Hematopoietic multipotent progenitor cell treated with erythropoietin and hydrocortisone succinate and interleukin-3 and kit ligand, for 17 days (in vitro differentiated cells): ENCODE measurements at regions not wholly inside any gene's neighbourhood (a gene's known extent, or its start where the extent isn't known, plus 50 kb on each side); places are given as distances from the start of the nearest gene placed in this dataset.
A peak's percentile ranks its signal among the peaks of the same experiment; 100 is the strongest.
"Not testable (repeated sequence)": the region's sequence is repeated elsewhere in the genome, so short reads cannot be mapped to it uniquely, and the experiment has no call there.

Source experiments
- DNase-seq: peaks from one replicate; pipeline ENCODE4 v3.0.0-alpha.2; 2015; ENCODE audit warnings: low spot score

GRCh38 chr13:31385540-31385939 is 185.8 kb downstream of the B3GLCT start:
- DNase-seq = no peak

DNA sequence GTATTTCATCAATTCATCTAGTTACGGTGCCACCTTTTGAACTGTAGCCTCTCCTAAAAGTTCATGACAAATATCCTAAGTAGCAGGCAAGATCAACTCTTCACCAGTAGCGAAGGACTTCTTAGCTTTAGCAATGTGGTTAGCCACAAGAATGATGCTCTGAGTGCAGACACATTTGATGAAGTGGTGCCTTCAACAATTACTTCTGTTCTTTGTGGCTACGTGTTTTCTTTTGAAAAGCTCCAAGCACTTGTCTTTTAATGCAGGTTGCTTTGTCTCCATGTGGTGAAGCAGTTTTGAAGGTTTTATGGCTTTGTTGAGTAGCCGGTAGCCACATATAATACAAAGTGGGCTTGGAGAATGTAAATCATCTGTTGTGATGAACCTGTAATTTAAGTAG is 194.7 kb downstream of the B3GLCT start:
- no peak for DNase-seq

DNA sequence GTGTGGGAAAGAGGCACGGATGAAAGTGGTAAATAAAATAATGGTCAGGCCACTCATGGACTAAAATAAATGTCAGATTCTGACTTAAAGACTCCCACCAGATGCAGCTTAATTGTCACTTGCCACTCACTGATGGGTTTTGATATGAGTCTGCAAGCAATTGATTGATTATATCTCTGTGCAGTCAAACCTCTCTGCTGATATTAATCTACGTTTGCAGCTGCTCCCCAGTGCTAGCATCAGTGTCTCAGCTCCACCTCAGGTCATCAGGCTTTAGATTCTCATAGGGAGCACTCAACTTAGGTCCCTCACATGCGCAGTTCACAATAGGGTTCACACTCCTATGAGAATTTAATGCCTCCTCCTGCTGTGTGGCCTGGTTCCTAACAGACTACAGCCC is 195.3 kb downstream of the B3GLCT start:
- no peak for DNase-seq

- DNase-seq = no peak
Measured at GRCh38 chr13:31399690-31400089, 199.9 kb downstream of the B3GLCT start.

DNA sequence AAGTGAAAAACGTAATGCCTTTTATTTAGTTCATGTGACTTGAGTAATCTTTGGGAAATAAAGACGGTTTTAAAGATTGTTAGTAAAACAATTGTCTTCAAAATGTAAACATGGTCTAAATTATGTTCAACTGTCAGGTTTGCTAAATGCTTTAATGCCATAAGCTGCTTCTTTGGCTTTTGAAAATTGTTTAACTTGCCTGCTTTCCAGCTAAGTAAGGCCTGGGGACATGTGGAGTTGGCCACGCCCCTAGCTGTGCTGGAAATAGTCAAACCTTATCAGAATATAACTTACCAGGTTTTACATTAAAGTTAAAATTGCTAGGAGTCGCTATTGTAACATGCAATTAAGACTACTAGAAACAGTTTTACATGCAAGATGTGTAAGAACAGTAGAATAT is 203.9 kb downstream of the B3GLCT start:
- DNase-seq = not testable (repeated sequence)

GRCh38 chr13:31408927-31409326 is 209.2 kb downstream of the B3GLCT start:
- DNase-seq = no peak

GRCh38 chr13:31409678-31410356 is 210.0 kb downstream of the B3GLCT start:
- DNase-seq = no peak

DNA sequence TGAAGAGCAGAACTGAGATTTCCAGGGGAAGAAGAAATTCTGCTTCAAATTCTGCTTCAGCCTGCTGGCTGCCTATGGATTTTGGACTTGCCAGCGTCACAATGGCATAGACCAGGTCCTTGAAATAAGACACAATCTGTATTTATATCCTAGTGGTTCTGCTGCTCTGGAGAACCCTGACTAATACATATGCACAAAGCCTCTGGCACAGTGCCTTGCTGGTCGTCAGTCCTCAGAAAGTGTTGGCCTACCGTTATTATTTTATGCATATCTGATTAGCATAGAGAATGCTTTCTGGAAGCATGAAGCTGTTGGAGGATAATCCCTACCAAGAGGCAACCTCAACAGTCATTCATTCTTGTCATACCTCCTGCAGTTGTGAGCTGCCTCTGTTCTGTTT is 213.7 kb downstream of the B3GLCT start:
- DNase-seq = no peak

- no peak for DNase-seq
Measured at GRCh38 chr13:31416066-31416465, 216.3 kb downstream of the B3GLCT start.

DNA sequence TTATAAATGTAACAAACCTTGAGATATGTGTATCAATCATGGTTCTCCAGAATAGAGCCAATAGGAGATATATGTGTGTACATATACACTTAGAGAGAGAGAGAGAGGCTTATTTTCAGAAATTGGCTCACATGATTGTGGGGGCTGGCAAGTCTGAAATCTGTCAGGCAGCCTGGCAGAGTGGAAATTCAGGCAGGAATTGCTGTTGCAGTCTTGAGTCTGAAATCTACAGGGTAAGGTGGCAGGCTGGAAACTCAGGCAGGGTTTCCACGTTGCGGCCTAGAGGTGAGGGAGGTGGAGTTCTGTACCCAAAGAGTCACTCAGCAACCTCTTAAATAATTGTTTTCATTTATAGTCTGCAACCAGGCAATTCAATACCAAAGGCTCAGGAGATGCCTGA is 218.4 kb downstream of the B3GLCT start:
- DNase-seq = no peak

GRCh38 chr13:31421756-31422155 is 222.0 kb downstream of the B3GLCT start:
- DNase-seq = no peak

GRCh38 chr13:31424130-31424729 is 224.5 kb downstream of the B3GLCT start:
- peak; percentile 51 for DNase-seq

DNA sequence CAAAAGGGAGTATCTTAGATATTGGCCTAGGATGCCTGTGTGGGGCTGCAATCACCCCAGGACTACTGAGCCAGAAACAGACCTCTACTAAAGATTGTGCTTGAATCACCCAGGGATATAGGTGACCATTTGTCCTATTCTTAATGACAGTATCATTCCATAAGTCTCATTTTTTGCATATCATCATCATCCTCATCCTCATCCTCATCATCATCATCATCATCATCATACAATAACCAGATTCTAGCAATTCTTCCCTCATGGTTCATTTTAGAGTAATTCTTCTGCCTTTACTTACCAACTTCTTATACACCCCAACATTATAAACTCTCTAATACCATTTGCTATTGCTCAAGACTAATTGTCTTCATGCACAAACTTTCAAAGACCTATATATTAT is 226.6 kb downstream of the B3GLCT start:
- no peak for DNase-seq

GRCh38 chr13:31427151-31428100 is 227.7 kb downstream of the B3GLCT start:
- DNase-seq = no peak

DNA sequence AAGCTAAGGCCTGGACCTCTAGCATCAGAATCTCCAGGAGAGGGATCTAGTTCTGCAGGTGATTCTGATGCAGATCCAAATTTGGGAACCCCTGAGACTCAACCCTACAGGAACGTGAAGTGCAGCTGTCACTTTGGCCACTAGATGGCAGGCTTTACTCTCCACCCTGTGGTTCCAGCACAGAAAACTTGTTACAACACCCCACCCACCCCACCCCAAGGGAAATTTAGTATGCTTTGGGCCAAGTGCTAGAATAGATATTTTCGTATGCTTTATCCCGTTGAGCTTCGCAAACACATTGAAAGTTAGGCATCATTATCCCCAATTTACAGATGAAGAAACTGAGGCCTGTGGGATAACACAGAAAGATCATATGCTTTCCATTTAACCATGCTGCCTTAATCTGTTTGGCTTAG is 232.0 kb downstream of the B3GLCT start:
- DNase-seq = peak; percentile 48

DNA sequence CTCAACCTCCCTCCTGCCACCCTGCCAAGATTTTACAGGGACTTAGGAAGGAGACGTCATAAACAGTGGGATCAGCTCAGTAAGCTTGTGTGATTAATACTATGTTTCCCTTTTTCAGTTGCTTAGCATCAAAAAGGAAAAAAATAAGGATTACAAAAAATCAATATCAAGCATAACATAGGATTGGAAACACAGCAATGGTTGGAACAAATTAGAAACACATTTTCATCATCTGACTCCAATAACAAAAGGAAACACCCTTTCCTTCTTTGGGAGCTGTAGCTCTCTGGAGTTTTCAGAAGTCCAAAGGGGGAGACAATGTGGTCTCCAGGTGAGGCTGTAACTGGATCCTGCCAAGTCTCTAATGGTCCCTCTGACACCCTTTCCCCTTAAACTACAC is 233.4 kb downstream of the B3GLCT start:
- no peak for DNase-seq

DNA sequence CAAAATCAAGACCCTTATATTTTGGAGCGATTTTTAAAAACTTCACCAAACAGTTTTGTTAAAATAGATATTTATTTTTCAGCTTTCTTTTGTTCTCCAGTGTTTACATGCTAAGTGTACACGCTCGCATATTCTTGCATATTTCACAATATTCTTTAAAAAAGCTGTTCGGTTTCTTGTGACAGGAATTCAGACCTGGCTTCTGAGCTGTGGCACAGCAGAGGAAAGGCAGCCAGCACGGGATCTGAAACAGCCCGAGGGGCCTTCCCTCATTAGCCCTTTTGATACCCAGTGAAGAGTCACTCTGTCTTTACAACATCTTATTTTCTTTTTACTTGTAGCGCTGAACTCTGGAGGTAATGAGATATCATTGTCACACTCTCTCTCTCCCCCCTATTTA is 234.0 kb downstream of the B3GLCT start:
- DNase-seq = no peak

DNA sequence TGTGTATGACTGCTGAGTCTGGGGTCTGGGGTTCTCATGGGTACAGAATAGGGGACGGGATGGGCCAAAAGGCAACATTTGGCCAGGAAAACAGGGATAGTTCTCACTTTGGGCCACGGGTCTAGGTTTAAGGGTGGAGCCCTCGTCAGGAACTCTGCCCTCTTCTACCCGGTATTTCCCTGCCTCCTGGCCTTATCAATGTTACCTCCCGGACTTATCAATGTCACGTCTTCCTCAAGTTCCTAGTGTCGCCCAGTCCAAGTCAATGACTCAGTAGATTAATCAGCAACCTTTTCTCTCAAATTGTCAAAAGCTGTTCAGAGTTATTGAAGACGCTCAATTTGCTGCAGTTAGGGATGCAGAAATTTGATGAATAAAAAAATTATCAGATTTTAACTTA is 234.8 kb downstream of the B3GLCT start:
- no peak for DNase-seq

DNA sequence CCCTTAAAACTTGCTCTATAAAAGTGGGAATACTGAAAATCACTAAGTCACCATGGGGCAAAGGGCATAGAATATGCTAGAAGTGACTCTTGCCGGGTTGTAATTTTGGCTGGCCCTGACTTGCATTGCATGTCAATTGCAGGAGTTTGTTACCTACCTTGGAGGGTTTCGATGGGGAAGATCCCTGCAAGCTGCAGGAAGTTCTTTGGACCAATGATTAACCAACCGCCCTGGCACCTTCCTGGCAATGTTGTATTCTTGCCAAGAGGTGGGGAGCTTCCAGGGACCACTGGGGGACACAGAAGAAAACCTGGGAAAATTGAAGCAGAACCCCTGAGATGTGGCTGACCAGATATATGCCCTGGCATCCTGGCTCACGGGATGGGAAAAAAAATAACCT is 235.8 kb downstream of the B3GLCT start:
- DNase-seq = no peak

DNA sequence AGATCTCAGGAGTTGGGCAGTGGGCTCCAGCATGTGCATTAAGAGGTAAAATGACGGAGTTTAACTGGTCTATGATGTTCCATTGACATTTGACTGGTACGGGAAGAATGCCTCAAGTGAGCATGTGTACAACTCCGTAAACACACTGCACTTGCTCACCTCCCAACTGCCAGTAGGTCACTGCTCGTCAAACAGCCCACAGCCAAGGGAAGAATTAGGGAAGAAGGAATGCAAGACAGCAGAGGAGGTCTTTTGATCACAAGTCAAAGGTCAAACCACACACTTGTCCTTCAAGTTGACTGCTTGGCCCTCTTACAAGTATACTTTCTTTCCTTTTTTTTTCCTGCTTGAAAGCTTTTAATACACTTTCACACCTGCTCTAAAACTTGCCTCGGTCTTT is 236.7 kb downstream of the B3GLCT start:
- no peak for DNase-seq

- no peak for DNase-seq
Measured at GRCh38 chr13:31437975-31438374, 238.2 kb downstream of the B3GLCT start.

- no peak for DNase-seq
Measured at GRCh38 chr13:31440132-31440531, 240.4 kb downstream of the B3GLCT start.
